ENCODE measurements at regions not wholly inside any gene's neighbourhood (a gene's known extent, or its start where the extent isn't known, plus 50 kb on each side); places are given as distances from the start of the nearest gene placed in this dataset.

DNA sequence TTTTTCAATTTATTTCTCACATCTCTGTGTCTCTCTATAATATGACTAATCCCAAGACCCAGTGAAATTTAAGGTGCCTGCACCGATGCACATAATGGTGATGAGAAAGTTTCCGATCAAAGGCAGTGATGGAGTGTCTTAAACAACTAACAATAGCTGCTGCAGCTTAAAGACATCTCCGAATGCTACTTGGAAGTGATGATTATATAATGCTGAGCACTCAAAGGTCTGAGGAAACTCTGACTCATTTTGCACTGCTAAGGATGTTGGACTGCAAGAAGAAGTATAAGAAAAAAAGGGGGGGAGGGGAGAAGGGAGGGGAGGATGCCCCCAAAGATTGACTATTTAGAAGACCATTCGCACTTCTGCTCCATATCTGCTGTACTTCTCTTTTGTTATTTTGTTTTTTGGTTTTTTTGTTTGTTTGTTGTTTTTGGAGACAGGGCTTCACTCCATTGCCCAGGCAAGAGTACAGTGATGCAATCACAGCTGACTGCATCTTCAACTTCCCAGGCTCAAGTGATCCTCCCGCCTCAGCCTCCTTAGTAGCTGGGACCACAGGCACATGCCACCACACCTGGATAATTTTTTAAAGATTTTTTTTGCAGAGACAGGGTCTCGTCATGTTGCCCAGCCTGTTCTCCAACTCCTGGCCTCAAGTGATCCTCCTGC lies 192.2 kb downstream of the HSD17B3 start:
- H4K8ac ChIP-seq (ENCODE audit: extremely low read depth, insufficient read depth, low read length) = no peak overlapping the region
- 87% methylated on average over 5 of the region's 6 CpGs; no CpG with 5 or more reads in 1 of the 2 experiments for WGBS, 2 experiments (ENCODE audit: extremely low coverage in 1 of 2, insufficient coverage in 1 of 2, insufficient read length in 1 of 2, insufficient replicate concordance in 2 of 2, low coverage in 1 of 2, low lambda C conversion rate in 2 of 2, missing lambda C conversion rate in 1 of 2)
- no peaks in the 10 kb centered on the region for H3K4me1 ChIP-seq (replicated peaks in 1 of 4; ENCODE audit: control insufficient read depth in 3 of 4, insufficient read depth in 4 of 4, low read length in 3 of 4)
- CTCF ChIA-PET (ENCODE audit: partially characterized antibody) = interaction anchor here (1.2 kb wide), 1 partner anchor 20 kb away, joined by 3 read pairs; no protein-coding TSS in a partner anchor
- POLR2A ChIA-PET (ENCODE audit: partially characterized antibody) = interaction anchor here (0.7 kb wide), 1 partner anchor 35 kb away, joined by 3 read pairs; no protein-coding TSS in a partner anchor
- FAIRE-seq = no peak
- H3K27ac ChIP-seq (ENCODE audit: low read depth, low read length) = no peak overlapping the region
- no peaks in the 10 kb centered on the region for H3K9me3 ChIP-seq (ENCODE audit: insufficient read depth in 2 of 2, low read depth in 1 of 2, low read length in 1 of 2)
- no peak for DNase-seq (ENCODE audit: low read depth in 1 of 2, low spot score in 2 of 2)
- H3K27me3 ChIP-seq (replicated peaks in 1 of 4; ENCODE audit: control insufficient read depth in 3 of 4, extremely low read depth in 1 of 4, insufficient read depth in 3 of 4, low read length in 3 of 4) = no peaks in the 10 kb centered on the region
- no peak overlapping the region for H4K5ac ChIP-seq (ENCODE audit: insufficient read length, low read depth, low read length)
- no peaks in the 10 kb centered on the region for H3K79me1 ChIP-seq (ENCODE audit: low read depth, low read length)
- H4K20me1 ChIP-seq (replicated peaks in 1 of 2; ENCODE audit: control insufficient read depth in 1 of 2, insufficient read depth in 2 of 2, low read length in 2 of 2) = no peaks in the 10 kb centered on the region
- H2BK12ac ChIP-seq (ENCODE audit: low read depth, low read length) = no peak overlapping the region
- H3K9ac ChIP-seq (replicated peaks in 1 of 4; ENCODE audit: extremely low read depth in 1 of 4, low read depth in 3 of 4, low read length in 3 of 4) = no peak overlapping the region
- no peak overlapping the region for H2BK15ac ChIP-seq (ENCODE audit: low read length)
- no peak overlapping the region for H3K4ac ChIP-seq (replicated peaks; ENCODE audit: insufficient read length, low read depth, low read length)
- no peak overlapping the region for H3K14ac ChIP-seq (ENCODE audit: insufficient read length)
- no peaks in the 10 kb centered on the region for H3K79me2 ChIP-seq (ENCODE audit: control insufficient read depth in 1 of 2, insufficient read depth in 2 of 2, low read length in 2 of 2)
- no peak overlapping the region for H2AK5ac ChIP-seq (ENCODE audit: low read depth, low read length)
- no peak overlapping the region for H2BK5ac ChIP-seq (ENCODE audit: low read depth, low read length)
- no peak overlapping the region for H3K23ac ChIP-seq (ENCODE audit: insufficient read length)
- H2AFZ ChIP-seq (ENCODE audit: low read length) = no peak overlapping the region
- no peak overlapping the region for H4K91ac ChIP-seq (replicated peaks; ENCODE audit: insufficient read length, low read length)
- no peak overlapping the region for H3K18ac ChIP-seq (ENCODE audit: extremely low read depth, low read length)
- no peak overlapping the region for H2BK120ac ChIP-seq (replicated peaks; ENCODE audit: low read depth, low read length)
- H3K4me2 ChIP-seq (ENCODE audit: insufficient read depth in 1 of 2, low read depth in 2 of 2, low read length in 2 of 2) = no peak overlapping the region
- H3K4me3 ChIP-seq (ENCODE audit: extremely low read depth in 1 of 4, insufficient read depth in 2 of 4, low read depth in 3 of 4, low read length in 4 of 4) = no peak overlapping the region
- H3K36me3 ChIP-seq (ENCODE audit: control insufficient read depth in 2 of 4, insufficient read depth in 4 of 4, low read length in 3 of 4) = no peaks in the 10 kb centered on the region
- no peak overlapping the region for H3K56ac ChIP-seq (replicated peaks; ENCODE audit: insufficient read length, low read depth, low read length)
- H2BK20ac ChIP-seq (ENCODE audit: low read length) = no peak overlapping the region
- no peaks in the 10 kb centered on the region for H3K23me2 ChIP-seq (ENCODE audit: low read depth, low read length)
- TF ChIP-seq PHF8 (conservative IDR thresholded peaks at IDR 0.05; ENCODE audit: low read depth, low read length) (no peak), MAX (IDR thresholded peaks at IDR 0.05) (no peak), KDM4A (IDR thresholded peaks at IDR 0.05; ENCODE audit: low read depth, low read length, severe bottlenecking) (no peak), GTF2F1 (IDR thresholded peaks at IDR 0.05; ENCODE audit: borderline replicate concordance, low read depth, low read length) (no peak), SUZ12 (IDR thresholded peaks at IDR 0.05; ENCODE audit: low read length) (no peak), ZNF274 (IDR thresholded peaks at IDR 0.05; ENCODE audit: borderline replicate concordance, extremely low read depth, low read length) (no peak), POLR2A (IDR thresholded peaks at IDR 0.05; ENCODE audit: control extremely low read depth in 1 of 2, low read depth in 2 of 2, low read length in 2 of 2) (no peak), SIX5 (IDR thresholded peaks at IDR 0.05; ENCODE audit: low read depth, low read length) (no peak), NRF1 (IDR thresholded peaks at IDR 0.05; ENCODE audit: low read depth, low read length) (no peak), CHD1 (IDR thresholded peaks at IDR 0.05; ENCODE audit: low read depth, low read length) (no peak), BACH1 (IDR thresholded peaks at IDR 0.05; ENCODE audit: low read length) (no peak), CBX5 (IDR thresholded peaks at IDR 0.05; ENCODE audit: low read depth, low read length) (no peak)
- TF ChIP-seq, protein P1, sequence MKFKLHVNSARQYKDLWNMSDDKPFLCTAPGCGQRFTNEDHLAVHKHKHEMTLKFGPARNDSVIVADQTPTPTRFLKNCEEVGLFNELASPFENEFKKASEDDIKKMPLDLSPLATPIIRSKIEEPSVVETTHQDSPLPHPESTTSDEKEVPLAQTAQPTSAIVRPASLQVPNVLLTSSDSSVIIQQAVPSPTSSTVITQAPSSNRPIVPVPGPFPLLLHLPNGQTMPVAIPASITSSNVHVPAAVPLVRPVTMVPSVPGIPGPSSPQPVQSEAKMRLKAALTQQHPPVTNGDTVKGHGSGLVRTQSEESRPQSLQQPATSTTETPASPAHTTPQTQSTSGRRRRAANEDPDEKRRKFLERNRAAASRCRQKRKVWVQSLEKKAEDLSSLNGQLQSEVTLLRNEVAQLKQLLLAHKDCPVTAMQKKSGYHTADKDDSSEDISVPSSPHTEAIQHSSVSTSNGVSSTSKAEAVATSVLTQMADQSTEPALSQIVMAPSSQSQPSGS (IDR thresholded peaks at IDR 0.05; ENCODE audit: low read length) = no peak
